Fibroblast of peridontal ligament (primary cell): ENCODE measurements at regions not wholly inside any gene's neighbourhood (a gene's known extent, or its start where the extent isn't known, plus 50 kb on each side); places are given as distances from the start of the nearest gene placed in this dataset.
"Not testable (repeated sequence)": the region's sequence is repeated elsewhere in the genome, so short reads cannot be mapped to it uniquely, and the experiment has no call there.

Source experiments
- DNase-seq: peaks from one replicate; pipeline ENCODE4 v3.0.0-alpha.2; 2010; ENCODE audit errors: extremely low read depth

- DNase-seq: peak; percentile 72
Observed at GRCh38 chr7:80018941-80019808, 115.5 kb upstream of the GNAI1 start.

GRCh38 chr7:80017101-80017698, 117.4 kb upstream of the GNAI1 start:
- DNase-seq: peak; percentile 23

- DNase-seq: peak; percentile 67
Observed at GRCh38 chr7:80014511-80014910, 120.1 kb upstream of the GNAI1 start.

GRCh38 chr7:80008039-80008438, 126.6 kb upstream of the GNAI1 start:
- DNase-seq: no peak

GRCh38 chr7:80002865-80003264, 131.8 kb upstream of the GNAI1 start:
- peak; percentile 63 for DNase-seq

GRCh38 chr7:79998363-79998762, 136.3 kb upstream of the GNAI1 start:
- DNase-seq: peak; percentile 14

- no peak for DNase-seq
Observed at GRCh38 chr7:79997345-79997744, 137.3 kb upstream of the GNAI1 start.

- not testable (repeated sequence) for DNase-seq
Observed at GRCh38 chr7:79995741-79996140, 138.9 kb upstream of the GNAI1 start.

GRCh38 chr7:79988653-79989052, 146.0 kb upstream of the GNAI1 start:
- DNase-seq: peak; percentile 77

- DNase-seq: peak; percentile 64
Observed at GRCh38 chr7:79984210-79984609, 150.4 kb upstream of the GNAI1 start.

- DNase-seq: peak; percentile 34
Observed at GRCh38 chr7:79982141-79982770, 152.4 kb upstream of the GNAI1 start.

- DNase-seq: no peak
Observed at GRCh38 chr7:79980376-79980775, 154.3 kb upstream of the GNAI1 start.

GRCh38 chr7:79979437-79979836, 155.2 kb upstream of the GNAI1 start:
- peak; percentile 83 for DNase-seq

- no peak for DNase-seq
Observed at GRCh38 chr7:79977481-79977880, 157.2 kb upstream of the GNAI1 start.

- DNase-seq: not testable (repeated sequence)
Observed at GRCh38 chr7:79976711-79977020, 158.0 kb upstream of the GNAI1 start.

- not testable (repeated sequence) for DNase-seq
Observed at GRCh38 chr7:79975986-79976710, 158.5 kb upstream of the GNAI1 start.

GRCh38 chr7:79973455-79973854, 161.2 kb upstream of the GNAI1 start:
- DNase-seq: no peak

GRCh38 chr7:79971058-79971457, 163.6 kb upstream of the GNAI1 start:
- DNase-seq: no peak

GRCh38 chr7:79968894-79969293, 165.7 kb upstream of the GNAI1 start:
- DNase-seq: no peak

GRCh38 chr7:79968077-79968648, 166.5 kb upstream of the GNAI1 start:
- DNase-seq: no peak

GRCh38 chr7:79965946-79966345, 168.7 kb upstream of the GNAI1 start:
- no peak for DNase-seq

GRCh38 chr7:79964463-79964862, 170.2 kb upstream of the GNAI1 start:
- DNase-seq: no peak
